ENCODE measurements at regions not wholly inside any gene's neighbourhood (a gene's known extent, or its start where the extent isn't known, plus 50 kb on each side); places are given as distances from the start of the nearest gene placed in this dataset.

- no peaks in the 10 kb centered on the region for H3K27me3 ChIP-seq (ENCODE audit: control insufficient read depth, extremely low read depth, insufficient read depth, low read length)
- H3K36me3 ChIP-seq (ENCODE audit: control insufficient read depth in 2 of 2, extremely low read depth in 1 of 2, insufficient read depth in 2 of 2, low read length in 2 of 2): no peaks in the 10 kb centered on the region
- DNase-seq (ENCODE audit: low read depth, low spot score): no peak
Measured at GRCh38 chr14:104323551-104324175, 185.3 kb downstream of the KIF26A start.

DNA sequence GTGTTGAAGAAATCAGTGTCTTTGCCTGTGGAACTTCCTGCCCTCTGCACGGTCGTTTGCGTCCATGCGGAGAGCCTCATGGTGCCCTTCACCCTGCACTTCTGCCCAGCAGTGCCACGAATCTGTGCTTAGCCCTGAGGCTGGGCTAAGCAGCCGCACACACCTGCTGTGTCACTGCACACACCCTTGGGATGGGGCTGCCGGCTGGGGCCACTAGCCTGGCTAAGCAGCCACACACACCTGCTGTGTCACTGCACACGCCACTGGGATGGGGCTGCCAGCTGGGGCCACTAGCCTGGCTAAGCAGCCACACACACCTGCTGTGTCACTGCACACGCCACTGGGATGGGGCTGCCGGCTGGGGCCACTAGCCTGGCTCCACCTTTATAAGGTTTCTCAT, 188.5 kb downstream of the KIF26A start:
- DNase-seq (ENCODE audit: low read depth, low spot score) (no peak), FAIRE-seq (no peak)
- Histone ChIP-seq H3K9ac (ENCODE audit: control insufficient read depth, extremely low read depth, insufficient read depth, low read length) (no peak overlapping the region), H3K4me2 (ENCODE audit: control insufficient read depth, extremely low read depth, insufficient read depth, low read depth, low read length) (no peak overlapping the region), H4K20me1 (ENCODE audit: control insufficient read depth, extremely low read depth, insufficient read depth, low read length) (no peaks in the 10 kb centered on the region), H3K4me1 (ENCODE audit: control insufficient read depth, extremely low read depth, insufficient read depth, low read length) (no peaks in the 10 kb centered on the region), H3K9me1 (ENCODE audit: control insufficient read depth, extremely low read depth, insufficient read depth, low read length) (no peaks in the 10 kb centered on the region), H3K79me2 (ENCODE audit: control insufficient read depth, insufficient read depth, low read length) (no peaks in the 10 kb centered on the region), H3K36me3 (ENCODE audit: control insufficient read depth in 2 of 2, extremely low read depth in 1 of 2, insufficient read depth in 2 of 2, low read length in 2 of 2) (no peaks in the 10 kb centered on the region), H3K27me3 (ENCODE audit: control insufficient read depth, extremely low read depth, insufficient read depth, low read length) (no peaks in the 10 kb centered on the region), H3K4me3 (ENCODE audit: control insufficient read depth in 2 of 3, extremely low read depth in 1 of 3, insufficient read depth in 2 of 3, low read depth in 1 of 3, low read length in 3 of 3) (no peak overlapping the region), H3K27ac (ENCODE audit: control insufficient read depth, insufficient read depth, low read length) (no peak overlapping the region), H2AFZ (ENCODE audit: control insufficient read depth, low read length) (no peak overlapping the region), H3K9me3 (ENCODE audit: control insufficient read depth, low read depth, low read length) (no peaks in the 10 kb centered on the region)
- TF ChIP-seq, protein P1, sequence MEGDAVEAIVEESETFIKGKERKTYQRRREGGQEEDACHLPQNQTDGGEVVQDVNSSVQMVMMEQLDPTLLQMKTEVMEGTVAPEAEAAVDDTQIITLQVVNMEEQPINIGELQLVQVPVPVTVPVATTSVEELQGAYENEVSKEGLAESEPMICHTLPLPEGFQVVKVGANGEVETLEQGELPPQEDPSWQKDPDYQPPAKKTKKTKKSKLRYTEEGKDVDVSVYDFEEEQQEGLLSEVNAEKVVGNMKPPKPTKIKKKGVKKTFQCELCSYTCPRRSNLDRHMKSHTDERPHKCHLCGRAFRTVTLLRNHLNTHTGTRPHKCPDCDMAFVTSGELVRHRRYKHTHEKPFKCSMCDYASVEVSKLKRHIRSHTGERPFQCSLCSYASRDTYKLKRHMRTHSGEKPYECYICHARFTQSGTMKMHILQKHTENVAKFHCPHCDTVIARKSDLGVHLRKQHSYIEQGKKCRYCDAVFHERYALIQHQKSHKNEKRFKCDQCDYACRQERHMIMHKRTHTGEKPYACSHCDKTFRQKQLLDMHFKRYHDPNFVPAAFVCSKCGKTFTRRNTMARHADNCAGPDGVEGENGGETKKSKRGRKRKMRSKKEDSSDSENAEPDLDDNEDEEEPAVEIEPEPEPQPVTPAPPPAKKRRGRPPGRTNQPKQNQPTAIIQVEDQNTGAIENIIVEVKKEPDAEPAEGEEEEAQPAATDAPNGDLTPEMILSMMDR (optimal IDR thresholded peaks at IDR 0.05 in 1 of 3, IDR thresholded peaks at IDR 0.05 in 1 of 3, conservative IDR thresholded peaks at IDR 0.05 in 1 of 3; ENCODE audit: extremely low read depth in 1 of 3, insufficient read depth in 2 of 3, low read length in 3 of 3): no peak
- no peak for TF ChIP-seq EZH2 (IDR thresholded peaks at IDR 0.05; ENCODE audit: low read length)
- dilution Hi-C loops (cut with MboI; ENCODE audit: extremely low pct_ligation_motif_present, low sequenced_read_pairs): no loop called here

More at GRCh38 chr14:104323551-104324175, 185.3 kb downstream of the KIF26A start:
- Histone ChIP-seq H4K20me1 (ENCODE audit: control insufficient read depth, extremely low read depth, insufficient read depth, low read length) (no peaks in the 10 kb centered on the region), H2AFZ (ENCODE audit: control insufficient read depth, low read length) (no peak overlapping the region), H3K9ac (ENCODE audit: control insufficient read depth, extremely low read depth, insufficient read depth, low read length) (no peak overlapping the region), H3K4me3 (ENCODE audit: control insufficient read depth in 2 of 3, extremely low read depth in 1 of 3, insufficient read depth in 2 of 3, low read depth in 1 of 3, low read length in 3 of 3) (no peak overlapping the region), H3K27ac (ENCODE audit: control insufficient read depth, insufficient read depth, low read length) (no peak overlapping the region), H3K4me2 (ENCODE audit: control insufficient read depth, extremely low read depth, insufficient read depth, low read depth, low read length) (no peak overlapping the region), H3K4me1 (ENCODE audit: control insufficient read depth, extremely low read depth, insufficient read depth, low read length) (no peaks in the 10 kb centered on the region), H3K9me1 (ENCODE audit: control insufficient read depth, extremely low read depth, insufficient read depth, low read length) (no peaks in the 10 kb centered on the region), H3K79me2 (ENCODE audit: control insufficient read depth, insufficient read depth, low read length) (no peaks in the 10 kb centered on the region), H3K9me3 (ENCODE audit: control insufficient read depth, low read depth, low read length) (no peaks in the 10 kb centered on the region)
- dilution Hi-C loops (cut with MboI; ENCODE audit: extremely low pct_ligation_motif_present, low sequenced_read_pairs): no loop called here
- TF ChIP-seq, protein P1 (optimal IDR thresholded peaks at IDR 0.05 in 1 of 3, IDR thresholded peaks at IDR 0.05 in 1 of 3, conservative IDR thresholded peaks at IDR 0.05 in 1 of 3; ENCODE audit: extremely low read depth in 1 of 3, insufficient read depth in 2 of 3, low read length in 3 of 3): no peak
- TF ChIP-seq EZH2 (IDR thresholded peaks at IDR 0.05; ENCODE audit: low read length): no peak
- no peak for FAIRE-seq
